ENCODE measurements at regions not wholly inside any gene's neighbourhood (a gene's known extent, or its start where the extent isn't known, plus 50 kb on each side); places are given as distances from the start of the nearest gene placed in this dataset.

DNA sequence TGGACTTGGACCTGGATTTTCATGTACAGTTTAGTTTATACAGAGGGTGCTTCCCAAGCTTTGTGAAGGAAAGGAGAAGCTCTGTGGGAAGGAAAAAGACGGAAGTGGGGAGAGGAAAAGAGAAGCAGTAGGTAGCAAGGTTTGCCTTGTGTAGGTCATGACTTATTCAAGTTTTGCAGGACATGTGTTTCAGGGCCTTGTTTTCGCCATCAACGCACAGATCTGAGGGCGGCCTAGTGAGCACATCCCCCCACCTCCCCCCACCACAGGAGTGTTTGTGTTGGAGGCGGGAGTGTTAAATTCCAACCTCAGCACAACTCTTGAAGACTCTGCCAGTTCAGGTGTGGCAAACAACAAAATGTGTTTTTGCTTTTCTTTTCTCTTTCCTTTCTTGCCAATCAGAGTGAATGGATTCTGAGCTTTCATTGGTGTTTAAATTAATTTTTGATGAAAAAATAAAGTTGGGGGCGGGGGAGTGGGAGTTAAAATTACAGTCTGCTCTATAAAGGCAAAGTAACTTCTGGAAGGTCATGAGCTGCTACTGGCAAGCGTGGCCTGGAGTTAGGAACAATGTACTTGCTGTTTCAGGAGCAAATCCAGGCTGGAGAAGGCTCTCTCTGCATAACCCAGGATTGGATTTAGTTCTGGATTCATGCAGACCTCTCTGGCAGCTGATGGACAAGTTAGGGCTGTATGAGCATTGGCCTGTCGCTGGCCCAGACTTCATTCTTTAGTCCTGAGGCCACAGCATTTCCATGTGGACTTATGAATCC, 338.5 kb downstream of the CD83 start:
- DNase-seq (ENCODE audit: low spot score) = no peak

DNA sequence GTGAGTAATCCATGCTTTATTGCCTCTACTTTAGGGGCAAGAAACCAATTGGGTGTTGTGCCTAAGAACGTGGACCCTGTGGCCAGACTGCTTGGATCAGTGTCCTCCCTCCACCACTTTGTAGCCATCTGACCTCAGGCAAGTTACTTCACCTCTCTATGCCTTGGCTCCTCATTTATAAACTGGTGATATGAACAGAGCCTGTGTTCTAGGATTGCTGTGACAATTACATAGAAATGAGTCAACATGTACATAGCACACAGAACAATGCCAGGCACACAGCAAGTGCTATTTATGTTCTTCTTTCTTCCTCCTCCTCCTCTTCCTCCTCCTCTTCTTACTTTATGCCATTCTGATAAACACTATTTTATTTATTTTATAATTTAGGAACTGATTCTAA, 339.4 kb downstream of the CD83 start:
- no peak for DNase-seq (ENCODE audit: low spot score)

DNA sequence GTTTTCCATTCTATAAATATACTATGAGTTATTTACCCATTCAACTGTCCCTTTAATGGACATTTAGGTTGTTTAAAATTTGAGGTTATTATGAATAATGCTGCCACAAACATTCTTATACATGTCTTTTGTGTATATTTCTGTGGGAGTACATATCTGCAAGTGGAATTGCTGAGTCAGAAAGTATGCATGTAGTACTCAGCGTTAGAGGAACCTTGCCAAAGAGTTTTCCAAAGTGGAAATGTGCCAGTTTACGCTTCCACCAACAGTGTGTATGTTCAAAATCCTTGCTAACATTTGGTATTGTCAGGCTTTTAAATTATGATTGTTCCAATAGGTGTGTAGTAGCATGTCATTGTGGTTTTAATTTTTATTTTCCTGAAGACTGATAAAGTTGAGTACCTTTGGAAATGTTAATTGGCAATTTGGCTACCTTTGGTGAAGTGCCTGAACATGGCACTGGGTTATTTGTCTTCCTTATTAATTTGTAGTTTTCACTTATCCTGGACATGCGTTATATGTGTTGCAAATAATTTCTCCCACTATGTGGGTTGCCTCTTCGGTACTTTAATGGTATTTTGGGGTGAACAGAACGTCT, 341.2 kb downstream of the CD83 start:
- no peak for DNase-seq (ENCODE audit: low spot score)

DNA sequence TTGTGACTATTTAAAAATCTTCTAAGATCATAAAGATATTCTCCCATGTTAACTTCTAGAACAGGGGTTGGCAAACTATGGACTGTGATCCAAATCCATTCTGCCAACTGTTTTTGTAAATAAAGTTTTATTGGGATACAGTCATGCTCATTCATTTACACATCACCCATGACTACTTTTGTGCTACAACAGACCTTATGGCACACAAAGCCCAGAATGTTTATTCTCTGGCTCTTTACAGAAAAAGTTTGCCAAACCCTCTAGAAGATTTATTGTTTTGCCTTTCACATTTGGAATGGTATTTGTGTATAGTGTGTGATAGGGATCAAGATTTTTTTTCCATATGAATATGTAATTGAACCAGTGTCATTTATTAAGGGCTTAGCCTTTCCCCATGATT, 341.7 kb downstream of the CD83 start:
- no peak for DNase-seq (ENCODE audit: low spot score)

DNA sequence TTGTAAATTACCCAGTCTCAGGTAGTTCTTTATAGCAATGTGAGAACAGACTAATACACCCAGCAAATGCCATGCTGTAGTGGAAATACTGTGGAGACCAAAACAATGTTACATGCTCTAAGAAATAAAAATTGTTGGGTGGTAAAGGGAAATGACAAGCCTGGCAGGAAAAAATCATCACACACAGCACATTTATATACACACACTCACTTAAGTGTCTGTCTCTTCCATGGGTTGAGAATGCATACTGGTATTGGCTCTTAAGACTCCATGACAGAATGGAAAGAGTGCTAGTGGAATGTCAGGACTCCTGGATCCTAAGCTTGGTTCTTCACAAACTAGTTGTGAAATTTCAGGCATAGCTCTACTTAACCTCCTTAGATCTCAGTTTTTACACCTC, 343.0 kb downstream of the CD83 start:
- no peak for DNase-seq (ENCODE audit: low spot score)

DNA sequence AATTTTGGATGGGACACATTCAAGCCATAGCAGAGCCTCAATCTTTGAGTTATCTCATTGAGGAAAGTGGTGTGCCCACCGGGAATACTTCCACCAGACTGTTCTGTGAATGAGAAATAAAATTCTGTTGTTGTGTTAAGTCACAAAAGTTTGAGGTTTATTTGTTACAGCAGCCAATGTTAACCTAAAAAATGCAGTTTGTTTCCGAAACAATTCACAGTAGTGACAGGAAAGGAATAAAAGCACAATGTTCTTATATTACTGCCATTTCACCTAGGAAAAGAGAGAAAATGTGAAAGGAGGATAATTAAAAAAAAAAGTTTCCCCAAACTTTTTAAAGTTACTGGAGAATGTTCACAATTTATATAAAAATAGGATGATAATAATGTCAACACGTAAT, 344.6 kb downstream of the CD83 start:
- DNase-seq (ENCODE audit: low spot score) = no peak

DNA sequence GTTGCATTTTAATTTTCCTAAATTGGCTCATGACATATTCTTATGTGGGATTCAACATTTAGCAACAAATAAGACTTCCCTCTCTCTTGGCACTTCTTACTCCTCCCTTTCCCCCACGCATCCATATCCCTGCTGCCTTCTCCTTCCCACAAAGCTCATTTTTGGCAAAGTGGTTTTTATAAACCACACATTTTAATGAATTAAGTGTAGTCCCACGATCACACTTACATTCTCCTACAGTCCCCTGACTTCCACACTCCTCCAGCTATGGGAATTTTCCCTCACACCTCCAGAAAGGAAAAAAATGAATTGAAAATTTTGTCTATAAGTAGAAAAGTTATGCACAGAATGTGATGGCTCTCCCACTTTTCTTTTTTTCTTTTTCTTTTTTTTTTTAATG, 345.0 kb downstream of the CD83 start:
- no peak for DNase-seq (ENCODE audit: low spot score)

DNA sequence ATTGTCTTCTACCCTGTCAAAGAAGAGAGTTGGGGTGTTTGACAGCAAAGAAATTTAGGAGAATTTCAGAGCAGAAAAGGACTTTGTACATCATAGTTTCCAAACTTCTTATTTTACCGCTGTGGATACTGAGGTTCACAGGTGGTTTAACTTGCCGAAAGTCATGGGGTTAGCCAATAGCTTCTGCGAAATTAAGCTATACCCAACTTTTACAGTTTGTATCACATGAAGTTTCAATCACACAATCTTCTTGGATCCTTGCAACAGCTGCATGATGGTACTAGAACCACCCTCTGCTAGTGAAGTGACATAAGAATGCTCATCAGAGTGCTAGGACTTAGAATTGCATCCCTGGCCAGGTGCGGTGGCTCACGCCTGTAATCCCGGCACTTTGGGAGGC, 345.5 kb downstream of the CD83 start:
- DNase-seq (ENCODE audit: low spot score) = no peak

DNA sequence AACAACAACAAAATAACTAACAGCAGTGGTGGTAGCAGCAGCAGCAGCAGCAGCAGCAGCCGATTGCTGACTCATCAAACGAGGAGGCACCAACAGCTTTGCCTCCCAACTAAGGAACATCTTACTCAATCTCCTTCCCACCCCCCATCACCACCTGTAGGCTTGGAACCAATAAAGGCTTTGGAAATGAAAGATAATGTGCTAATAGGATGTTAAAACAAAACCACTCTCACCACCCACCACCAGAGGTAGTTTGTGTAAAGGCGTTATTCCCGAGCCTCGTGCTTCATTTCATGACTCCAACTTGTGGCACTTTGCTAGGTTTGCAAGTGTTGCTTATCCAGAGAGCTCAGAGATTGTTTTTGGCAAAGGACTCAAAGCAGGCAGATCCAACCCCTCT, 346.5 kb downstream of the CD83 start:
- peak; percentile 23 for DNase-seq (ENCODE audit: low spot score)

DNA sequence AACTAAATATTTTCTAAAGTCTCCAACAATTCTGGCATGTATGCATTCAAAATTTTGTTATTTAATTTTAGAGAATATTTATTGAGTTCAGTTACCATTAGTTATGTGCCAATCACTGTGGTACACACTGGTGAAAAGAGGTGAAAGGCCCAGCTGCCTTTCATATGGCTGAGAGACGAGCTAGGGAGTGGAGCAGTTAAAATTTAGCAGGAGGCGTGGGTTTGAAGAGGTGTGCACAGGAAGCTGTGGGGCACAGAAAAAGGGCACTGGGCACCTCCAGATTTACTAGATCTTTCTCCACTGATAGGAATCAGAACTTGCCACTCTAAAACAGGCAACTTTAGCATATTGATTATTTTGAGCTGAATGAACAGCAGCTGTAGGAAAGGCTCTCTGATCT, 347.1 kb downstream of the CD83 start:
- no peak for DNase-seq (ENCODE audit: low spot score)

DNA sequence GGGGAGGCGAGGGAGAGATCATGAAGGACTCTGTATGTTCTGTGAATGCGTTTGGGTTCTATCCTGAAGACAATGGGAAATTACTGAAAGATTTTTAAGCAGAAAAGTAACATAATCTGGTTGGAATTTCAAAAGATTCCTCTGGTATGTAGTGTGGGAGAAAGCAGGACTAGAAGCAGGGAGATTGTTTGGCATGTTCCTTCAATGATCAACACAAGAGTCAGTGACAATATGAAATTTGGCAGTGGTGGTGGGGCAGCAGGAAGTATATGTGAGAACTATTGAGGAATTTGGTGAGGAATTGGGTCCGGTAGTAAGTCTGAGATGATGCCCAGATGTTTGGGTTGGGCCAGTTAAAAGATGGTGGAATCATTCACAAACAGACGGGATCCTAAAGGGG, 348.7 kb downstream of the CD83 start:
- DNase-seq (ENCODE audit: low spot score) = no peak

DNA sequence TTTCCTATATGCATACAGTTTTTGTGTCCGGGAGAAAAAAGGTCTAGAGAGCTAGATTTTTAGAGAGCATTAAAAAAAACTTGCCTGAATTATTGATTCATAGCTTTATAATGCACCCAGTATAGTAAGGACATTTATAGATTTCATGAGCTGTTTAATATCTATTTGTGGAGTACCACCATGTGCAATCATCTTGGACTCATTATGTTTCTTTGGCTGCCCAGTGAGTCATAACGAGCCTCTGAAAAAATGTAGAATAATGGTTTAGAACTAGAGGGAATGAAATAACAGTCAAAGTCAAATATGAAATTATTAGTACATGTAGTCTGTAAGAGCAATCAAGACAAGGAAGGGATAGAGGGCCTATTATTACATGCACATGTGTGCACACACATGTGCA, 350.0 kb downstream of the CD83 start:
- no peak for DNase-seq (ENCODE audit: low spot score)

DNA sequence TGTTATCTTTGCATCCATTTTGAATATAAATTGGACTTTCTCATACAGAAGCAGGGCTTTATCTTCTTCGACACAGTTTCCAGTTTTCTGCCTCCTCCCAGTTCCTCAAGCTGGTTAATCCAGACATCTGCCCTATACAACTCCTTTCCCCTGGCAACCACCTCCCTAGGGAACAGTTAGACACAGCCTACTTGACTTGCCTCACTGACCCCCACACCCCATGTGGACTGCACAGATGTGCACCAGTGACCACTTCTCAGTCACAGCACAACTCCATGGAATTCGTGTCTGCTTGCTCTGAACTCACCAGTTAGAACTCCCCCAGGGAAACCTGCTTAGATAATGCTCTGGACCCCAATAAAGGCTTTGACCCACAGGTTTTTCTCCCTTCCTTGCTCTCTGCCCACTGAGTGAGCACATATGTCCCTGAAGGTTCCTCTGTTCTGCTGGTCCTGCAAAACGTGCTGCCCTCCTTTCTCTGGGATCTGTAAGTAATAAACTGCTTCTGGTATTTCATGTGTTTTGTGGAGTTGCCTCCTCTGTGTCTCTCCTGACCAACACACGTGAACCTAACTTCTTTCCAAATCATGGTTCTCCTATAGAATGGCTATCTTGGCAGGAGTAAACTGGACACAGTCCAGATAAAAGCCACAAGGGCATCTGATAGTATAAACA, 351.2 kb downstream of the CD83 start:
- no peak for DNase-seq (ENCODE audit: low spot score)

DNA sequence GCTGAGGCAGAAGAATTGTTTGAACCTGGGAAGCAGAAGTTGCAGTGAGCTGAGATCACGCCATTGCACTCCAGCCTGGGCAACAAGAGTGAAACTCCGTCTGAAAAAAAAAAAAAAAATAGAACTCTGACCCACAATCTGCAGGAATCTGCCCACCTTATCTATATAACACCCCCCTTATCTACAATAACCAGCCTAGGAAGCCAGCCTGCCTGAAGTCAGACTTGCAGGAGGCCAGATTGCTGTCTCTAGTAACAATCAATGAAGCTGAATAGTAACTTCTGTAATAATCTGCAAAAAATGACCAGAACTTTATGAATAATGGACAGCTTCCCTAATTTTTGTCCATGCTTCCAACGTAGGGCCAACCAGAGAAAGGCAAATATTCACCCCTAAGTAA, 352.5 kb downstream of the CD83 start:
- no peak for DNase-seq (ENCODE audit: low spot score)

DNA sequence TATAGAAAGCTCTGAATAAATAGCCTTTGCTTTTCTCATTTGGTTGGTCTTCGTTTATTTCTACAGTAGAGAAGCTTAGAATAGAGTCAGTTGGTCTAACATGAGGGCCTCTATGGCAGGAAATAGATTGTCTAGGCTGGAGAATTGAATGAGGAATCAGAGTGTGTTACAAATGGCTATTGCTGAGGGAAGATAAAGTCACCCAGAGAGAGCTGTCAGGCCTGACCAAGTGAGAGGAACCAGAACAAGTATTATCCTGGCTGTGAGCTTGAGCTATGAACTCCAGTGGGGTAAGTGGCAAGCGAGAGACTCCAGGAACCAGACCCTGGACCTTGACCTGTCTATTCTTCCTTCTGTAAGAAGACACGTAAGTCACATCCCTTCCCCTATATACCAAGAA, 353.1 kb downstream of the CD83 start:
- DNase-seq (ENCODE audit: low spot score) = no peak

DNA sequence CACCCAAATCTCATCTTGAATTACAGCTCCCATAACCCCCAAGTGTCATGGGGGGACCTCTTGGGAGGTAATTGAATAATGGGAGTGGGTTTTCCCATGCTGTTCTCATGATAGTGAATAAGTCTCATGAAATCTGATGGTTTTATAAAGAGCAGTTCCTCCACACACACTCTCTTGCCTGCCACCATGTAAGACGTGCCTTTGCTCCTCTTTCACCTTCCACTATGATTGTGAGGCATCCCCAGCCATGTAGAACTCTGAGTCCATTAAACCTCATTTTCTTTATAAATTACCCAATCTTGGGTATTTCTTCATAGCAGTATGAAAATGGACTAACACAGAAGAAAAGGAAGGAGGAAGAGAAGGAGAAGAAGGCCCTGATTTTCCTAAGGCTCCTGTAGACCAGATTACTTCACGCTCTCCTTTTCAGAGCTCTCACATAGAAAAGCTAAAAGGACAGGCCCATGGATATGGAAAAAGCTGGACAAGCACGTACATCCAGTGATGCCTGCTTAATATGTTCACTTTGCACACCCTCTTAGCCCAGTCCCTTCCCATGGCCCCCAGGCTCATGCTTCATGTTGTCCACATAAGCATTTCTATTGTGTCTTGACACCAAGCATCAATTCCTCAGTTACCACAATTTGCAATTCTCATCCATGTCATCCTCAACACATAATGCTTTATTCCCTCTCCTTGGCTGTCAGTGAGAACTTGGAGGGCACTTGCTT, 354.8 kb downstream of the CD83 start:
- no peak for DNase-seq (ENCODE audit: low spot score)

DNA sequence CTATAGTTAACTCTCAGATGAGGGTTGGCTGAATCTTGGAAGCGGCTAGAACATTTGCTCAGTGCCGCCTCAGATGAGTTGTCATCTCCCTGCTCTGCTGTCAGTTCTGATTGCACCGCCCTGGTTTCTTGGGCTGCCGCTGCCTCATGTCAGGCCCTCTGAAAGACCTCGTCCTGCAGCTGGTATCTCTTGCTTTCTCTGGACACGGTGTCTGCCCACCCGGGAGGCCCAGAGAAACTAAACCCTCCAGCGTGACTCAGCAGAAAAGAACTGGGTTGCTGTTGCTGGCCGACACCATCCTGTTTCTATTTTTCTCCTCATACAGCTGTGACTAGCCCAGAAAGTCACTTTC, 355.4 kb downstream of the CD83 start:
- DNase-seq (ENCODE audit: low spot score) = peak; percentile 67

DNA sequence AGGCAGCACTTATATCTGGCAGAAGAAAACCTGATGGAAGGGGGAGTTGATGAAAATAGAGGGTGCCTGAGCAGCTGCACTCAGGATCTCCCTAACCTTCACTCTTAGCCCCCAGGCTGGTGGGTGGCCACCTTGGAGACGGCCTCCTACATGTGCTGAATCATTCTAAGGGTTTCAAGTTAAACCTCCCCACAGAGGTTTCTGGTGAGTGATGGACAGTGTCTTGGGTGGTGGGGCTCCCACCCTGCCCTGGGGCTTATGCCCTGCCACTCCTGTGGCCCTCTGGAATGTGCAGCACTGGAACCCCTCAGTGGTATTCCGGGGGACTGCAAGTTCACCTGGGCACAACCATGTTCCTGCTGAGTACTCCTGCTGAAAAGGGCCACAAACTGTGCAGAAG, 357.2 kb downstream of the CD83 start:
- peak; percentile 36 for DNase-seq (ENCODE audit: low spot score)

DNA sequence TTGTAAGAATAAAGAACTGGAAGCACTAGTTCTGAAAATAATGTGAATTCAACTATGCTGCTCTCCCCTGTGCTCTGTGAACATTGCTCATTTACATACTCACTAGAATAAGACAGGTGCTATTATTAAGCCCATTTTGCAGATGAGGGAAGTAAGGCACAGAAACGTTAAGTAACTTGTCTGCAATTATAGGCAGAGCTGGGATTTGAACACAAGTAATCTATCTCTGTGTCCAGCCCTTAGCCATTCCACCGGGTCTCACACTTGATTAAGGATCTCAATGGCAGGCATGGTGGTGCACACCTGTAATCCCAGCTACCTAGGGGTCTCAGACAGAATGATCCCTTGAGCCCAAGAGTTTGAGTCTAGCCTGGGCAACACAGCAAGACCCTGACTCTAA, 357.7 kb downstream of the CD83 start:
- DNase-seq (ENCODE audit: low spot score) = no peak

DNA sequence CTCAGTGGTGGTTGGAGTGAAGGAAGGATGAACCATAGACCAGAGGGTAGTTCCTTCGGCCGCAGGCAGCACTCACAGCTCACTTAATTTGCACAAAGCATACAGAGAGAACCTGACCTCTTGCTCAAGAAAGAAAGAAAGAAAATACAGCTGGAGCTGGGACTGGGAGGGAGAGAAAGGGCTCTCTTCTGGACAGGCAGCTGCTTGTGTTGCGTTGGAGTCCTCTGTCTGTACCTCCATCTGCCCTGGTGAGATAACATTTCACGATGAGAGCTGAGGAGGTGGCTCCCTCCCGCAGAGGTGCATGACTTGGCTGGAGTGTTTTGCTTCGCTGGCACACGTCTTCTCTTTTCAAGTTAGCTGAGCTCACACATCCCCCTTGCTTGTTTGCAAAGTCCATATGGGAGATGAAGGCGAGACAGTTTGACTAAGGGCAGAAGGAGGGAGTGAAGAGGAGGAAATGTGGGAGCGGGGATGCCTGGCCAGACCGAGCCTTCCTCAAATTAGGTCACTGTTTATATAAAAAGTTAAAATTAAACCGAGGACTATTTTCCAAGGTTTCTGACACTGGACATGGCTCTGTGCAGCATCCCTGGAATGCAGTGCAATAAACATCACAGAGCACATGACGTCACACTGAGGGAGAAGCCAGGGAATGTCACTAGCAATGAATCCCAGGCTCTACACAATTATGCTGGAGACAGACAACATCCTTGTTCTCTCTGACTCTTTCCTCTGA, 359.4 kb downstream of the CD83 start:
- peak; percentile 93 for DNase-seq (ENCODE audit: low spot score)

DNA sequence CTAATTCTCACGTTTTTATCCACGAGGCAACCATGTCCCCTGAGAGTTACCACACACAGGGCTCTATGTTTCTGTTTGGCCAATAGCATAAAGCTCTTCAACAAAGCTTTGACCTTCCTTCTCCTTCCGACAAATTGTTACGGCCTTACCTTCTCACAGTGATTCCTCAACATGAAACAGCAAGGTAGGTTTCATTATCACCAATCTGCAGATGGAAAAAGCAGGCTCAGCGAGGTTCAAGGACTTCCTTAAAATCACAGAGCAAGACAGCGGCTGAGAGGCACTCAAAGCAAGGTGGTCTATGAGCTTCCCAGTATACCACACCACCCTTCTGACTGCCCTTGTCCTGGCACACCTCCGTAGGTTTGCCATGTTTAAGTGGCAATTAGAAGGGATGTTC, 360.0 kb downstream of the CD83 start:
- peak; percentile 40 for DNase-seq (ENCODE audit: low spot score)
